ENCODE measurements at regions not wholly inside any gene's neighbourhood (a gene's known extent, or its start where the extent isn't known, plus 50 kb on each side); places are given as distances from the start of the nearest gene placed in this dataset.
A peak's percentile ranks its signal among the peaks of the same experiment; 100 is the strongest.

DNA sequence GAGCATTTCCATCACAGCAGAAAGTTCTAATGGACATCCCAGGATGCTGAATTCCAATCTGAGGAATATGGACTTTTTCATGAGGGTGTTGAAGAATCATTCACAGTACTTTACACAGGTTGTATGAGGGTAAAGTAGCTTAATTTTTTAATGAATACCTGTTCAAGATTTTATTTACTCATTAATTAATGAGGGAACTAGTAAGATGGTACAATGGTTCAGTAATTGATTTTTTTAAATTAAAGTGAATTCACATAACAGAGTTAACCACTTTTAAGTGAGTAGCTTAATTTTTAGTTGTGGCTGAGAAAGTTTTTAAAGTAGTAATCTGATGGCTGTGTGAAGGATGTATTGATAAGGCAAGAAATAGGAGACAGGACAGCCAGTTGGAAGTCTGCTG, 266.5 kb downstream of the GFRA1 start:
- Histone ChIP-seq H3K27ac (no peak overlapping the region), H3K4me1 (peaks cover 0 to 5% of the 10 kb centered on the region in 2 donors), H3K9me3 (no peaks in the 10 kb centered on the region), H3K27me3 (no peaks in the 10 kb centered on the region), H3K36me3 (no peaks in the 10 kb centered on the region), H3K4me3 (no peak overlapping the region)
- intact Hi-C loops (cut with DNase I; ENCODE audit: low total_unique reads), result no loop called here
- in situ Hi-C loops (cut with MboI; ENCODE audit: low sequenced_read_pairs in 4 of 4), result no loop called here
- no peak for ATAC-seq
- TF ChIP-seq POLR2A (IDR thresholded peaks at IDR 0.05) (no peak), CTCF (IDR thresholded peaks at IDR 0.05 in 4 of 5, conservative IDR thresholded peaks at IDR 0.05 in 1 of 5) (no peak)
- DNase-seq, result no peak

DNA sequence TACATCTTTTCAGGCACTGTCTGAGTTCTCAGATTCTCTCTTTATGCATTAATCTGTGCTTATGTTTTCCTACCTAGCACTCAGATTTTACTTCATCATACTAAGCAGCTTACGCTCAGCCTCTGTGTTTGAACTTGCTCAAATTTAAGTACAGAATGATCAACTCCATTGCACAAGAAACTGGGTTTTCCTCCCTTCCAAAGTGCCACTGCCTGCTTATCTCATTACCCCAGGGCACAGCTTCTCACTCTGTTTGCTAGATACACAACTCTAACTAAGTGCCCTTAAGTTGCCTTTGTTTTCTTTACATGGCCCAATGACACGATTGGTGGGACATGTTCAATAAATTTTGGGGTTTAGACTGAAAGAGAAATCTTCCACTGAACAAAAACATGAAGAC, 267.7 kb downstream of the GFRA1 start:
- Histone ChIP-seq H3K36me3 (no peaks in the 10 kb centered on the region), H3K9me3 (no peaks in the 10 kb centered on the region), H3K27me3 (no peaks in the 10 kb centered on the region), H3K4me3 (no peak overlapping the region), H3K4me1 (peaks cover 0 to 11% of the 10 kb centered on the region in 2 donors), H3K27ac (no peak overlapping the region)
- intact Hi-C loops (cut with DNase I; ENCODE audit: low total_unique reads), result no loop called here
- in situ Hi-C loops (cut with MboI; ENCODE audit: low sequenced_read_pairs in 4 of 4), result no loop called here
- ATAC-seq (no peak), DNase-seq (no peak)
- TF ChIP-seq CTCF (IDR thresholded peaks at IDR 0.05 in 4 of 5, conservative IDR thresholded peaks at IDR 0.05 in 1 of 5) (no peak), POLR2A (IDR thresholded peaks at IDR 0.05) (no peak)

GRCh38 chr10:116002735-116003134, 270.3 kb downstream of the GFRA1 start:
- no peak for ATAC-seq
- peaks cover 0 to 11% of the 10 kb centered on the region in 2 donors for H3K4me1 ChIP-seq
- in situ Hi-C loops (cut with MboI; ENCODE audit: low sequenced_read_pairs in 4 of 4), result no loop called here
- no peaks in the 10 kb centered on the region for H3K27me3 ChIP-seq
- no peaks in the 10 kb centered on the region for H3K36me3 ChIP-seq
- no peak for DNase-seq
- H3K9me3 ChIP-seq, result no peaks in the 10 kb centered on the region
- H3K4me3 ChIP-seq, result no peak overlapping the region
- intact Hi-C loops (cut with DNase I; ENCODE audit: low total_unique reads), result no loop called here
- no peak overlapping the region for H3K27ac ChIP-seq
- TF ChIP-seq CTCF (IDR thresholded peaks at IDR 0.05 in 4 of 5, conservative IDR thresholded peaks at IDR 0.05 in 1 of 5), result no peak
- TF ChIP-seq POLR2A (IDR thresholded peaks at IDR 0.05), result no peak

DNA sequence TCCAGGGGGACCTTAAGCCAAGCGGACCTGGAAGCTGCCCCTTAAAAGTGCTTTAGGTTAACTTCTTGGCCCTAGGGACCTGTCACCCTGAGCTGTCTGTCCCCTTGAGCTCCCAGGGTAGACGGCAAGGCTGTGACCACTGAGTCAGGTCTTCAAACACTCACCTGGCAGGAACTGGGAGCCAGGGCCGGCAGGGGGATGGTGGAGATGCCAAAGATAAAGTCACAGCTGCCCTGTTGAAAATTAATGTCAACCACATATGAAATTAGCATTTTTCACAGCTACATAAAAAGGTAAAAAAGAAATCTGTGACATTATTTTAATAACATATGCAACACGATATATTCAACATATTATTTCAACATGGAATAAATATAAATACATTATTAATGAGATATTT, 271.0 kb downstream of the GFRA1 start:
- TF ChIP-seq POLR2A (IDR thresholded peaks at IDR 0.05), result no peak
- TF ChIP-seq CTCF (IDR thresholded peaks at IDR 0.05 in 4 of 5, conservative IDR thresholded peaks at IDR 0.05 in 1 of 5), result no peak
- Histone ChIP-seq H3K9me3 (no peaks in the 10 kb centered on the region), H3K27ac (no peak overlapping the region), H3K27me3 (no peaks in the 10 kb centered on the region), H3K4me3 (no peak overlapping the region), H3K4me1 (peaks cover 0 to 11% of the 10 kb centered on the region in 2 donors), H3K36me3 (no peaks in the 10 kb centered on the region)
- no peak for DNase-seq
- in situ Hi-C loops (cut with MboI; ENCODE audit: low sequenced_read_pairs in 4 of 4) (no loop called here), intact Hi-C loops (cut with DNase I; ENCODE audit: low total_unique reads) (no loop called here)
- no peak for ATAC-seq

- peaks cover 0 to 11% of the 10 kb centered on the region in 2 donors for H3K4me1 ChIP-seq
- peak in 1 of 2 donors; percentile 30 for ATAC-seq
- in situ Hi-C loops (cut with MboI; ENCODE audit: low sequenced_read_pairs in 4 of 4), result no loop called here
Measured at GRCh38 chr10:116001262-116001857, 271.6 kb downstream of the GFRA1 start.

More at GRCh38 chr10:116001262-116001857, 271.6 kb downstream of the GFRA1 start:
- intact Hi-C loops (cut with DNase I; ENCODE audit: low total_unique reads), result no loop called here
- Histone ChIP-seq H3K4me3 (no peak overlapping the region), H3K9me3 (no peaks in the 10 kb centered on the region), H3K27ac (no peak overlapping the region), H3K27me3 (no peaks in the 10 kb centered on the region), H3K36me3 (no peaks in the 10 kb centered on the region)
- TF ChIP-seq CTCF (IDR thresholded peaks at IDR 0.05 in 4 of 5, conservative IDR thresholded peaks at IDR 0.05 in 1 of 5) (no peak), POLR2A (IDR thresholded peaks at IDR 0.05) (no peak)
- no peak for DNase-seq
